K562 (cell line): ENCODE measurements at regions not wholly inside any gene's neighbourhood (a gene's known extent, or its start where the extent isn't known, plus 50 kb on each side); places are given as distances from the start of the nearest gene placed in this dataset.
A peak's percentile ranks its signal among the peaks of the same experiment; 100 is the strongest.

ENCODE experiments used
- COPS2 ChIP-seq: fragments of 450-650 bp; conservative IDR thresholded peaks from 2 replicates; pipeline ENCODE4 v1.6.1; 2016; ENCODE audit warnings: mild to moderate bottlenecking, moderate library complexity
- ESRRB ChIP-seq: fragments of 250-450 bp; sonication (Bioruptor Pico); IDR thresholded peaks from 2 replicates; pipeline ENCODE4 v1.5.0; 2020; ENCODE audit warnings: mild to moderate bottlenecking, moderate library complexity, borderline replicate concordance
- GABPB2 ChIP-seq: fragments of 250-450 bp; sonication (Bioruptor Pico); conservative IDR thresholded peaks from 2 replicates; pipeline ENCODE4 v1.5.1; 2021; ENCODE audit warnings: mild to moderate bottlenecking
- GATAD2A ChIP-seq: fragments of 450-650 bp; IDR thresholded peaks from 2 replicates; pipeline ENCODE4 v1.6.1; 2017
- GMEB1 ChIP-seq: fragments of 250-450 bp; sonication (Bioruptor Pico); IDR thresholded peaks from 2 replicates; pipeline ENCODE4 v1.4.0; 2020; ENCODE audit warnings: mild to moderate bottlenecking
- HNRNPH1 ChIP-seq: fragments of 200-400 bp; formaldehyde crosslinking; optimal IDR thresholded peaks from 2 replicates; pipeline ENCODE3; 2017; ENCODE audit warnings: low read depth, mild to moderate bottlenecking, low read length, moderate library complexity
- MXI1 ChIP-seq: IDR thresholded peaks from 2 replicates; pipeline ENCODE4 v1.6.1; 2011; ENCODE audit warnings: low read depth, mild to moderate bottlenecking, improper control_type of control experiment, low read length
- NFXL1 ChIP-seq: fragments of 450-650 bp; formaldehyde crosslinking; IDR thresholded peaks from 2 replicates; pipeline ENCODE4 v1.4.0; 2021; ENCODE audit warnings: mild to moderate bottlenecking
- PML ChIP-seq: IDR thresholded peaks from 2 replicates; pipeline ENCODE4 v1.6.1; 2012; ENCODE audit warnings: low read length, inconsistent platforms
- RAD21 ChIP-seq, 2 experiments: fragments of 250-450 bp in 1 of 2; fragments of 450-650 bp in 1 of 2; sonication (Bioruptor Pico) in 1 of 2; formaldehyde crosslinking in 1 of 2; IDR thresholded peaks in 1 of 2; conservative IDR thresholded peaks in 1 of 2; 2 replicates each; pipeline versions ENCODE4 v1.4.0 to v1.8.0; 2020 to 2022; ENCODE audit warnings: mild to moderate bottlenecking in 2 of 2, moderate library complexity in 1 of 2
- SMARCE1 ChIP-seq: fragments of 450-650 bp; IDR thresholded peaks from 2 replicates; pipeline ENCODE4 v1.7.1; 2016; ENCODE audit warnings: mild to moderate bottlenecking
- TCFL5 ChIP-seq: fragments of 250-450 bp; sonication (Bioruptor Pico); conservative IDR thresholded peaks from 2 replicates; pipeline ENCODE4 v1.6.1; 2021; ENCODE audit warnings: mild to moderate bottlenecking, moderate library complexity, matching md5 sums
- ZNF444 ChIP-seq: fragments of 250-450 bp; sonication (Bioruptor Pico); IDR thresholded peaks from 2 replicates; pipeline ENCODE4 v1.4.0; 2020; ENCODE audit warnings: mild to moderate bottlenecking, moderate library complexity
- TF ChIP-seq, protein P1 (sequence below): fragments of 450-650 bp; formaldehyde crosslinking; IDR thresholded peaks from 2 replicates; pipeline ENCODE4 v1.4.0; 2020; ENCODE audit warnings: mild to moderate bottlenecking
- TF ChIP-seq, protein P2 (sequence below): fragments of 450-650 bp; IDR thresholded peaks from 2 replicates; pipeline ENCODE4 v1.6.1; 2016; ENCODE audit warnings: mild to moderate bottlenecking, moderate library complexity

DNA sequence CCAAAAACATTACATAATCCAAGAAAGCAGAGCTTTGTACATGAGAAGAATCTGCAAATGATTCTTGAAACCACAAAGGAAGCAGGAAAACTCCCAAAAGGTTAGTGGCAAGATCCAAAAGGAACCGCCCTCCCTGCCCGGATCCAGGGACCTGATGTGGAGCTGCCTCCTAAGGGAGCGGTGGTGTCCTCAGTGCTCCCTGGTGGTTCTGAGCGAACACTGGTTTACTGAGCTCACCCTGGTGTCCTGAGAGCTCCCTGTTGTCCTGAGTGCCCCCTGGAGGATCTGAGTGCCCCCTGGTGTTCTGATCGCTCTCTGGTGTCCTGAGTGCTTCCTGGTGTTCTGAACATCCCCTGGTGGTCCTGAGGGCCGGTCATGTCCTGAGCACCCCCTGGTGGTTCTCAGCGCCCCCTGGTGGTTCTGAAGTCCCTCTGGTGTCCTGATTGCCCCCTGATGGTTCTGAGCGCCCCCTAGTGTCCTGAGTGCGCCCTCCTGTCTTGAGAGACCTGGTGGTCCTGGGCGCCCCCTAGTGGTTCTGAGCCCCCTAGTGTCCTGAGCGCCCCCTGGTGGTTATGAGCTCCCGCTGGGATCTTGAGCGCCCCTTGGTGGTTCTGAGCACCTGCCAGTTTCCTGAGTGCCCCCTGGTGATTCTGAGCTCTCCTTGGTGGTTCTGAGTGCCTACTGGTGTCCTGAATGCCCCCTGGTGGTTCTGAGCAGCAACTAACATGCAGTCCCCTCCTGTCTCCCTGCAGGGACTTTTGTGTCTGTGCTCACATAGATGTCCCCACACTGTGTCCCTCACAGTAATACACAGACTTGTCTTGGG lies 891.1 kb downstream of the TMEM121 start (continued):
- TF ChIP-seq SMARCE1 (no peak), GMEB1 (CRISPR knock-in tag) (no peak), COPS2 (no peak), GATAD2A (no peak), RAD21 (CRISPR knock-in tag; conservative IDR thresholded peaks at IDR 0.05 in 1 of 2, IDR thresholded peaks at IDR 0.05 in 1 of 2) (peak in 1 of 2 experiments; percentile 28; a peak in 2 of 4 replicates), ESRRB (no peak), HNRNPH1 (no peak), MXI1 (no peak), NFXL1 (CRISPR knock-in tag) (no peak), PML (no peak), GABPB2 (CRISPR knock-in tag) (no peak), ZNF444 (CRISPR knock-in tag) (no peak), TCFL5 (CRISPR knock-in tag) (no peak)
- TF ChIP-seq, protein P1, sequence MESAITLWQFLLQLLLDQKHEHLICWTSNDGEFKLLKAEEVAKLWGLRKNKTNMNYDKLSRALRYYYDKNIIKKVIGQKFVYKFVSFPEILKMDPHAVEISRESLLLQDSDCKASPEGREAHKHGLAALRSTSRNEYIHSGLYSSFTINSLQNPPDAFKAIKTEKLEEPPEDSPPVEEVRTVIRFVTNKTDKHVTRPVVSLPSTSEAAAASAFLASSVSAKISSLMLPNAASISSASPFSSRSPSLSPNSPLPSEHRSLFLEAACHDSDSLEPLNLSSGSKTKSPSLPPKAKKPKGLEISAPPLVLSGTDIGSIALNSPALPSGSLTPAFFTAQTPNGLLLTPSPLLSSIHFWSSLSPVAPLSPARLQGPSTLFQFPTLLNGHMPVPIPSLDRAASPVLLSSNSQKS (CRISPR knock-in tag) = no peak
- TF ChIP-seq, protein P2, sequence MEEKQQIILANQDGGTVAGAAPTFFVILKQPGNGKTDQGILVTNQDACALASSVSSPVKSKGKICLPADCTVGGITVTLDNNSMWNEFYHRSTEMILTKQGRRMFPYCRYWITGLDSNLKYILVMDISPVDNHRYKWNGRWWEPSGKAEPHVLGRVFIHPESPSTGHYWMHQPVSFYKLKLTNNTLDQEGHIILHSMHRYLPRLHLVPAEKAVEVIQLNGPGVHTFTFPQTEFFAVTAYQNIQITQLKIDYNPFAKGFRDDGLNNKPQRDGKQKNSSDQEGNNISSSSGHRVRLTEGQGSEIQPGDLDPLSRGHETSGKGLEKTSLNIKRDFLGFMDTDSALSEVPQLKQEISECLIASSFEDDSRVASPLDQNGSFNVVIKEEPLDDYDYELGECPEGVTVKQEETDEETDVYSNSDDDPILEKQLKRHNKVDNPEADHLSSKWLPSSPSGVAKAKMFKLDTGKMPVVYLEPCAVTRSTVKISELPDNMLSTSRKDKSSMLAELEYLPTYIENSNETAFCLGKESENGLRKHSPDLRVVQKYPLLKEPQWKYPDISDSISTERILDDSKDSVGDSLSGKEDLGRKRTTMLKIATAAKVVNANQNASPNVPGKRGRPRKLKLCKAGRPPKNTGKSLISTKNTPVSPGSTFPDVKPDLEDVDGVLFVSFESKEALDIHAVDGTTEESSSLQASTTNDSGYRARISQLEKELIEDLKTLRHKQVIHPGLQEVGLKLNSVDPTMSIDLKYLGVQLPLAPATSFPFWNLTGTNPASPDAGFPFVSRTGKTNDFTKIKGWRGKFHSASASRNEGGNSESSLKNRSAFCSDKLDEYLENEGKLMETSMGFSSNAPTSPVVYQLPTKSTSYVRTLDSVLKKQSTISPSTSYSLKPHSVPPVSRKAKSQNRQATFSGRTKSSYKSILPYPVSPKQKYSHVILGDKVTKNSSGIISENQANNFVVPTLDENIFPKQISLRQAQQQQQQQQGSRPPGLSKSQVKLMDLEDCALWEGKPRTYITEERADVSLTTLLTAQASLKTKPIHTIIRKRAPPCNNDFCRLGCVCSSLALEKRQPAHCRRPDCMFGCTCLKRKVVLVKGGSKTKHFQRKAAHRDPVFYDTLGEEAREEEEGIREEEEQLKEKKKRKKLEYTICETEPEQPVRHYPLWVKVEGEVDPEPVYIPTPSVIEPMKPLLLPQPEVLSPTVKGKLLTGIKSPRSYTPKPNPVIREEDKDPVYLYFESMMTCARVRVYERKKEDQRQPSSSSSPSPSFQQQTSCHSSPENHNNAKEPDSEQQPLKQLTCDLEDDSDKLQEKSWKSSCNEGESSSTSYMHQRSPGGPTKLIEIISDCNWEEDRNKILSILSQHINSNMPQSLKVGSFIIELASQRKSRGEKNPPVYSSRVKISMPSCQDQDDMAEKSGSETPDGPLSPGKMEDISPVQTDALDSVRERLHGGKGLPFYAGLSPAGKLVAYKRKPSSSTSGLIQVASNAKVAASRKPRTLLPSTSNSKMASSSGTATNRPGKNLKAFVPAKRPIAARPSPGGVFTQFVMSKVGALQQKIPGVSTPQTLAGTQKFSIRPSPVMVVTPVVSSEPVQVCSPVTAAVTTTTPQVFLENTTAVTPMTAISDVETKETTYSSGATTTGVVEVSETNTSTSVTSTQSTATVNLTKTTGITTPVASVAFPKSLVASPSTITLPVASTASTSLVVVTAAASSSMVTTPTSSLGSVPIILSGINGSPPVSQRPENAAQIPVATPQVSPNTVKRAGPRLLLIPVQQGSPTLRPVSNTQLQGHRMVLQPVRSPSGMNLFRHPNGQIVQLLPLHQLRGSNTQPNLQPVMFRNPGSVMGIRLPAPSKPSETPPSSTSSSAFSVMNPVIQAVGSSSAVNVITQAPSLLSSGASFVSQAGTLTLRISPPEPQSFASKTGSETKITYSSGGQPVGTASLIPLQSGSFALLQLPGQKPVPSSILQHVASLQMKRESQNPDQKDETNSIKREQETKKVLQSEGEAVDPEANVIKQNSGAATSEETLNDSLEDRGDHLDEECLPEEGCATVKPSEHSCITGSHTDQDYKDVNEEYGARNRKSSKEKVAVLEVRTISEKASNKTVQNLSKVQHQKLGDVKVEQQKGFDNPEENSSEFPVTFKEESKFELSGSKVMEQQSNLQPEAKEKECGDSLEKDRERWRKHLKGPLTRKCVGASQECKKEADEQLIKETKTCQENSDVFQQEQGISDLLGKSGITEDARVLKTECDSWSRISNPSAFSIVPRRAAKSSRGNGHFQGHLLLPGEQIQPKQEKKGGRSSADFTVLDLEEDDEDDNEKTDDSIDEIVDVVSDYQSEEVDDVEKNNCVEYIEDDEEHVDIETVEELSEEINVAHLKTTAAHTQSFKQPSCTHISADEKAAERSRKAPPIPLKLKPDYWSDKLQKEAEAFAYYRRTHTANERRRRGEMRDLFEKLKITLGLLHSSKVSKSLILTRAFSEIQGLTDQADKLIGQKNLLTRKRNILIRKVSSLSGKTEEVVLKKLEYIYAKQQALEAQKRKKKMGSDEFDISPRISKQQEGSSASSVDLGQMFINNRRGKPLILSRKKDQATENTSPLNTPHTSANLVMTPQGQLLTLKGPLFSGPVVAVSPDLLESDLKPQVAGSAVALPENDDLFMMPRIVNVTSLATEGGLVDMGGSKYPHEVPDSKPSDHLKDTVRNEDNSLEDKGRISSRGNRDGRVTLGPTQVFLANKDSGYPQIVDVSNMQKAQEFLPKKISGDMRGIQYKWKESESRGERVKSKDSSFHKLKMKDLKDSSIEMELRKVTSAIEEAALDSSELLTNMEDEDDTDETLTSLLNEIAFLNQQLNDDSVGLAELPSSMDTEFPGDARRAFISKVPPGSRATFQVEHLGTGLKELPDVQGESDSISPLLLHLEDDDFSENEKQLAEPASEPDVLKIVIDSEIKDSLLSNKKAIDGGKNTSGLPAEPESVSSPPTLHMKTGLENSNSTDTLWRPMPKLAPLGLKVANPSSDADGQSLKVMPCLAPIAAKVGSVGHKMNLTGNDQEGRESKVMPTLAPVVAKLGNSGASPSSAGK = 0 out of 2 replicates have a peak, but pooled peaks have one; percentile 15
